Cardiac muscle cell (in vitro differentiated cells and primary cell): ENCODE measurements at regions not wholly inside any gene's neighbourhood (a gene's known extent, or its start where the extent isn't known, plus 50 kb on each side); places are given as distances from the start of the nearest gene placed in this dataset.

Source experiments
- DNase-seq, 2 donors: peaks; one replicate each; pipeline versions ENCODE4 v3.0.0 to v3.0.0-alpha.2; 2010 to 2017; ENCODE audit warnings: low read depth in 1 of 2, low spot score in 1 of 2
- H3K27ac ChIP-seq: fragments of 200-600 bp; sonication (generic); 2 replicates; pipeline ENCODE4 v1.5.1; 2016
- H3K27me3 ChIP-seq: fragments of 200-600 bp; sonication (generic); 2 replicates; pipeline ENCODE4 v1.6.0; 2016; ENCODE audit warnings: control low read depth
- H3K36me3 ChIP-seq: fragments of 200-600 bp; sonication (generic); 2 replicates; pipeline ENCODE4 v1.5.1; 2016; ENCODE audit warnings: control low read depth
- H3K4me1 ChIP-seq: fragments of 200-600 bp; sonication (generic); 2 replicates; pipeline ENCODE4 v1.8.1; 2017; ENCODE audit warnings: low read depth, mild to moderate bottlenecking, mixed run types
- H3K4me3 ChIP-seq: fragments of 200-600 bp; sonication (generic); 2 replicates; pipeline ENCODE4 v1.5.1; 2016; ENCODE audit warnings: mild to moderate bottlenecking
- H3K9me3 ChIP-seq: fragments of 200-600 bp; sonication (generic); 2 replicates; pipeline ENCODE4 v1.5.1; 2017; ENCODE audit warnings: low read depth, mild to moderate bottlenecking, control low read depth
- TF ChIP-seq, protein P1 (sequence below): IDR thresholded peaks from 2 replicates; pipeline ENCODE4 v1.5.1; 2012; ENCODE audit warnings: low read depth, mild to moderate bottlenecking, low read length

- Histone ChIP-seq H3K27ac (no peak overlapping the region), H3K9me3 (no peaks in the 10 kb centered on the region), H3K27me3 (no peaks in the 10 kb centered on the region), H3K4me3 (no peak overlapping the region), H3K4me1 (no peaks in the 10 kb centered on the region), H3K36me3 (no peaks in the 10 kb centered on the region)
- TF ChIP-seq, protein P1, sequence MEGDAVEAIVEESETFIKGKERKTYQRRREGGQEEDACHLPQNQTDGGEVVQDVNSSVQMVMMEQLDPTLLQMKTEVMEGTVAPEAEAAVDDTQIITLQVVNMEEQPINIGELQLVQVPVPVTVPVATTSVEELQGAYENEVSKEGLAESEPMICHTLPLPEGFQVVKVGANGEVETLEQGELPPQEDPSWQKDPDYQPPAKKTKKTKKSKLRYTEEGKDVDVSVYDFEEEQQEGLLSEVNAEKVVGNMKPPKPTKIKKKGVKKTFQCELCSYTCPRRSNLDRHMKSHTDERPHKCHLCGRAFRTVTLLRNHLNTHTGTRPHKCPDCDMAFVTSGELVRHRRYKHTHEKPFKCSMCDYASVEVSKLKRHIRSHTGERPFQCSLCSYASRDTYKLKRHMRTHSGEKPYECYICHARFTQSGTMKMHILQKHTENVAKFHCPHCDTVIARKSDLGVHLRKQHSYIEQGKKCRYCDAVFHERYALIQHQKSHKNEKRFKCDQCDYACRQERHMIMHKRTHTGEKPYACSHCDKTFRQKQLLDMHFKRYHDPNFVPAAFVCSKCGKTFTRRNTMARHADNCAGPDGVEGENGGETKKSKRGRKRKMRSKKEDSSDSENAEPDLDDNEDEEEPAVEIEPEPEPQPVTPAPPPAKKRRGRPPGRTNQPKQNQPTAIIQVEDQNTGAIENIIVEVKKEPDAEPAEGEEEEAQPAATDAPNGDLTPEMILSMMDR: no peak
- DNase-seq: no peak
Observed at GRCh38 chr1:80982831-80983230, 817.9 kb upstream of the ADGRL2 start.

GRCh38 chr1:80973101-80973500 lies 827.6 kb upstream of the ADGRL2 start:
- H3K4me1 ChIP-seq: no peaks in the 10 kb centered on the region
- DNase-seq: no peak
- TF ChIP-seq, protein P1: no peak
- no peaks in the 10 kb centered on the region for H3K9me3 ChIP-seq
- no peak overlapping the region for H3K4me3 ChIP-seq
- H3K27ac ChIP-seq: no peak overlapping the region
- H3K36me3 ChIP-seq: no peaks in the 10 kb centered on the region
- no peaks in the 10 kb centered on the region for H3K27me3 ChIP-seq

DNA sequence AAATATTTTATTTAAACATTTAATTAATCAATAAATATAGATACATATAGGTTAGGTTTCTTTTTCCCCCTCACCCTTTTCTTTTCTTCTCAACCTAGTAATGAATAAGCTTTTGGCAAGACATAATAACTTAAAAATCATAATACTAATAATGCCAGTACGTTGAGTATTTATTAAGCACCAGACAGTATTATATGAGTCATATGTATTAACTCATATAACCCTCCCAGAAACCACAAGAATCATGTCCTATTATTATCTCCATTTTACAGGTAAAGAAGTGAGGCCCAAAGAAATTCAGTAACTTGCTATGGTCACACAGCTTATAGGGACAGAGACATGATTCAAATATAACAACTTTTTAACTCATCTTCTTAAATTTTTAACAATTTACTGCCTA lies 834.5 kb upstream of the ADGRL2 start:
- Histone ChIP-seq H3K27me3 (no peaks in the 10 kb centered on the region), H3K4me1 (no peaks in the 10 kb centered on the region), H3K9me3 (no peaks in the 10 kb centered on the region), H3K36me3 (no peaks in the 10 kb centered on the region), H3K4me3 (no peak overlapping the region), H3K27ac (no peak overlapping the region)
- TF ChIP-seq, protein P1: no peak
- DNase-seq: no peak

GRCh38 chr1:80962564-80962963 lies 838.2 kb upstream of the ADGRL2 start:
- DNase-seq: no peak
- Histone ChIP-seq H3K4me3 (no peak overlapping the region), H3K36me3 (no peaks in the 10 kb centered on the region)

GRCh38 chr1:80961464-80962190 lies 839.1 kb upstream of the ADGRL2 start:
- no peak overlapping the region for H3K27ac ChIP-seq
- no peaks in the 10 kb centered on the region for H3K27me3 ChIP-seq
- H3K4me3 ChIP-seq: no peak overlapping the region
- no peaks in the 10 kb centered on the region for H3K4me1 ChIP-seq
- no peak for DNase-seq
- H3K9me3 ChIP-seq: no peaks in the 10 kb centered on the region
- TF ChIP-seq, protein P1: no peak
- no peaks in the 10 kb centered on the region for H3K36me3 ChIP-seq

More at GRCh38 chr1:80962564-80962963, 838.2 kb upstream of the ADGRL2 start:
- no peaks in the 10 kb centered on the region for H3K9me3 ChIP-seq
- TF ChIP-seq, protein P1: no peak
- no peak overlapping the region for H3K27ac ChIP-seq
- no peaks in the 10 kb centered on the region for H3K27me3 ChIP-seq
- H3K4me1 ChIP-seq: no peaks in the 10 kb centered on the region

GRCh38 chr1:80933346-80933745 lies 867.4 kb upstream of the ADGRL2 start:
- TF ChIP-seq, protein P1: no peak
- no peaks in the 10 kb centered on the region for H3K4me1 ChIP-seq
- no peaks in the 10 kb centered on the region for H3K27me3 ChIP-seq
- H3K36me3 ChIP-seq: no peaks in the 10 kb centered on the region
- H3K9me3 ChIP-seq: no peaks in the 10 kb centered on the region
- peak in 1 of 2 donors; percentile 8 for DNase-seq
- H3K27ac ChIP-seq: no peak overlapping the region
- H3K4me3 ChIP-seq: no peak overlapping the region
